Stomach (tissue), 8 donors: ENCODE measurements at regions not wholly inside any gene's neighbourhood (a gene's known extent, or its start where the extent isn't known, plus 50 kb on each side); places are given as distances from the start of the nearest gene placed in this dataset.

ENCODE experiments used
- DNase-seq, 2 donors: peaks; one replicate each; pipeline versions ENCODE4 v3.0.0 to v3.0.0-alpha.2; 2013 to 2019
- H3K27ac ChIP-seq, 5 donors: fragments of 200-600 bp in 4 of 5; sonication (generic) in 4 of 5; one replicate each; pipeline ENCODE4 v1.5.1; 2013 to 2019; ENCODE audit warnings: mild to moderate bottlenecking in 1 of 5, moderate library complexity in 1 of 5
- H3K27me3 ChIP-seq, 3 donors: fragments of 200-600 bp; sonication (generic); one replicate each; pipeline ENCODE4 v1.5.1; 2017 to 2019; ENCODE audit warnings: mixed run types in 1 of 3
- H3K36me3 ChIP-seq, 4 donors: fragments of 200-600 bp; sonication (generic); 1 replicate in 3 of 4; 2 replicates in 1 of 4; pipeline ENCODE4 v1.5.1; 2016 to 2019
- H3K4me1 ChIP-seq, 4 donors: fragments of 200-600 bp; sonication (generic); one replicate each; pipeline ENCODE4 v1.5.1; 2016 to 2019
- H3K4me3 ChIP-seq, 4 donors: fragments of 200-600 bp; sonication (generic) in 3 of 4; one replicate each; pipeline ENCODE4 v1.5.1; 2016 to 2019; ENCODE audit warnings: mild to moderate bottlenecking in 1 of 4
- H3K9me3 ChIP-seq, 4 donors: fragments of 200-600 bp; sonication (generic); one replicate each; pipeline ENCODE4 v1.5.1; 2016 to 2019
- CTCF ChIP-seq, 7 experiments: fragments of 450-650 bp in 4 of 7; fragments of 200-600 bp in 3 of 7; sonication (generic) in 3 of 7; IDR thresholded peaks; one replicate each; pipeline ENCODE4 v1.5.1; 2016 to 2019; ENCODE audit warnings: antibody characterized with exemption in 7 of 7, control low read depth in 2 of 7, mild to moderate bottlenecking in 1 of 7
- EP300 ChIP-seq: sonication (generic); formaldehyde crosslinking; IDR thresholded peaks from one replicate; pipeline ENCODE4 v1.6.1; 2017; ENCODE audit warnings: antibody characterized with exemption
- POLR2A ChIP-seq, 4 donors: fragments of 450-650 bp; IDR thresholded peaks; one replicate each; pipeline ENCODE4 v1.6.1; 2016; ENCODE audit warnings: antibody characterized with exemption in 4 of 4, control low read depth in 2 of 4, mild to moderate bottlenecking in 1 of 4, moderate library complexity in 1 of 4
- POLR2AphosphoS5 ChIP-seq, 3 donors: sonication (generic); formaldehyde crosslinking; IDR thresholded peaks; one replicate each; pipeline ENCODE4 v1.6.1; 2016; ENCODE audit warnings: antibody characterized with exemption in 3 of 3
- WGBS, 5 donors: extraction: QIAGEN DNeasy Blood & Tissue Kit in 3 of 5; methylation state at CpG; one replicate each; pipeline versions ENCODE4 v1.1.5 to v1.1.7; 2013 to 2018; 5-methylcytosine and 5-hydroxymethylcytosine counted together
- intact Hi-C: fragments of 100-400 bp; cut with DNase I; formaldehyde crosslinking; loops from one replicate; pipeline ENCODE4 v1.15.1; 2023; ENCODE audit warnings: low total_unique reads
- donor health status: healthy with polysubstance abuse.
- donor health status: Bipolar disorder and iron deficiency.
- donor health status: healthy.

DNA sequence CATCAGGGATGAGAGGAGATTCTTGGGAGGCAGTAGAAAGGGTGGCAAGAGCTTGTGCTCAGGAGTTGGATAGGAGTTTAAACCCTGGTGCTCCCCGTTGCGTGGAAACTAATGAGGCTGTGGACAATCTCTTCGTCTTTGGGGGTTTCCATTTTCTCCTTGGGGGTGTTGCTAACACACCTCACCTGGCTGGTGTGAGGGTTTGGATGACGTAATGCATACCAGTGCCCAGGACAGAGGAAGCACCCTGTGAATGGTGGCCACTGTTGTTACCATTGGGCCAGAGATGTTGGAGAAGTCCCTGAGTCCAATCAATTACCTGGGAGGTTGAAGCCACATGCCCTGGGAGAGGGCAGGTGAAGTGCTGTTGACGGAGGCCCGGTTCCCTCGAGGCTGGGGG, 146.5 kb downstream of the URI1 start:
- TF ChIP-seq POLR2A (IDR thresholded peaks at IDR 0.05) = no peak
- no peak for TF ChIP-seq EP300
- no peak for TF ChIP-seq POLR2AphosphoS5 (IDR thresholded peaks at IDR 0.05)

GRCh38 chr19:30089086-30089665, 147.1 kb downstream of the URI1 start:
- WGBS, 5 donors = 85 to 92% (median 90%) methylated on average over 19 to 20 of the region's 20 CpGs
- TF ChIP-seq CTCF (IDR thresholded peaks at IDR 0.05) (no peak), POLR2AphosphoS5 (IDR thresholded peaks at IDR 0.05) (no peak), EP300 (no peak), POLR2A (IDR thresholded peaks at IDR 0.05) (no peak)
- H3K27me3 ChIP-seq = peaks cover 0 to 24% (median 0%) of the 10 kb centered on the region in 3 donors
- H3K36me3 ChIP-seq = no peaks in the 10 kb centered on the region
- no peaks in the 10 kb centered on the region for H3K9me3 ChIP-seq
- intact Hi-C loops = no loop called here
- H3K4me3 ChIP-seq = no peak overlapping the region
- no peaks in the 10 kb centered on the region for H3K4me1 ChIP-seq
- no peak overlapping the region for H3K27ac ChIP-seq
- no peak for DNase-seq

More for the DNA sequence above, 146.5 kb downstream of the URI1 start:
- no peak for DNase-seq
- peaks cover 0 to 24% (median 0%) of the 10 kb centered on the region in 3 donors for H3K27me3 ChIP-seq
- WGBS, 5 donors = 82 to 95% (median 88%) methylated on average over 7 of the region's 7 CpGs
- H3K4me1 ChIP-seq = no peaks in the 10 kb centered on the region
- no peak overlapping the region for H3K27ac ChIP-seq
- H3K36me3 ChIP-seq = no peaks in the 10 kb centered on the region
- intact Hi-C loops = no loop called here
- H3K9me3 ChIP-seq = no peaks in the 10 kb centered on the region
- no peak overlapping the region for H3K4me3 ChIP-seq

DNA sequence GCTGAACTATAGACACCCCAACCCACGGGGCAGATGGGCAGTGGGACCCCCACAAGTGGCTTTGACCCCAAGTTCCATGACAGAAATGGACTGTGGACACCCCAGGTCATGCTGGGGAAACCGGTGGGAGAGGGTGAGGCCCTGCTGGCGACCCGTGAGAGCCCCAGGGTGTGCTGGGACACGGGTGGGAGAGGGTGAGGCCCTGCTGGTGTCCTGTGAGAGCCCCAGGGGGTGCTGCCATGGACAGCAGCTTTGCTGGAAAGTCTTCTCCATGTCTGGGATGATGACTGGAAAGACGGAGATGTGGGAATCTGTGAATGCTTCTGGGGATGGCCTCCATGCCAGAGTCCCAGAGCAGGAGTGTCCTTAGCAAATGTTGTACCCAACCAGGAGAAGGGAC, 148.4 kb downstream of the URI1 start:
- Histone ChIP-seq H3K4me3 (no peak overlapping the region), H3K27me3 (peaks cover 0 to 18% (median 0%) of the 10 kb centered on the region in 3 donors), H3K4me1 (no peaks in the 10 kb centered on the region), H3K36me3 (no peaks in the 10 kb centered on the region), H3K9me3 (no peaks in the 10 kb centered on the region), H3K27ac (no peak overlapping the region)
- no peak for DNase-seq
- no peak for TF ChIP-seq EP300
- no peak for TF ChIP-seq POLR2A (IDR thresholded peaks at IDR 0.05)
- TF ChIP-seq CTCF (IDR thresholded peaks at IDR 0.05) = no peak
- TF ChIP-seq POLR2AphosphoS5 (IDR thresholded peaks at IDR 0.05) = no peak
- 57 to 71% (median 67%) methylated on average over 6 of the region's 6 CpGs for WGBS, 5 donors
- intact Hi-C loops = no loop called here

GRCh38 chr19:30090963-30091362, 148.9 kb downstream of the URI1 start:
- Histone ChIP-seq H3K27me3 (peaks cover 0 to 17% (median 0%) of the 10 kb centered on the region in 3 donors), H3K4me3 (no peak overlapping the region), H3K27ac (no peak overlapping the region), H3K36me3 (no peaks in the 10 kb centered on the region), H3K9me3 (no peaks in the 10 kb centered on the region), H3K4me1 (no peaks in the 10 kb centered on the region)
- WGBS, 5 donors = 72 to 88% (median 80%) methylated on average over 7 of the region's 7 CpGs
- TF ChIP-seq CTCF (IDR thresholded peaks at IDR 0.05) (no peak), EP300 (no peak), POLR2AphosphoS5 (IDR thresholded peaks at IDR 0.05) (no peak), POLR2A (IDR thresholded peaks at IDR 0.05) (no peak)
- intact Hi-C loops = no loop called here
- DNase-seq = no peak

GRCh38 chr19:30091456-30091855, 149.4 kb downstream of the URI1 start:
- Histone ChIP-seq H3K36me3 (no peaks in the 10 kb centered on the region), H3K4me1 (no peaks in the 10 kb centered on the region), H3K27ac (no peak overlapping the region), H3K4me3 (no peak overlapping the region), H3K9me3 (no peaks in the 10 kb centered on the region), H3K27me3 (peaks cover 0 to 17% (median 0%) of the 10 kb centered on the region in 3 donors)
- intact Hi-C loops = no loop called here
- TF ChIP-seq CTCF (IDR thresholded peaks at IDR 0.05) = no peak
- no peak for TF ChIP-seq EP300
- no peak for TF ChIP-seq POLR2A (IDR thresholded peaks at IDR 0.05)
- TF ChIP-seq POLR2AphosphoS5 (IDR thresholded peaks at IDR 0.05) = no peak
- DNase-seq = no peak
- 89 to 93% (median 89%) methylated on average over 10 of the region's 10 CpGs for WGBS, 5 donors
